Psoas muscle (tissue), 7 donors: ENCODE measurements at regions not wholly inside any gene's neighbourhood (a gene's known extent, or its start where the extent isn't known, plus 50 kb on each side); places are given as distances from the start of the nearest gene placed in this dataset.

Experiments used
- ATAC-seq, 4 donors: fragments of 200-7000 bp; cut with Tn5 transposase; one replicate each; pipeline ENCODE4 v1.9.1; 2020; ENCODE audit warnings: moderate library complexity in 3 of 4, mild to moderate bottlenecking in 2 of 4
- DNase-seq, 2 donors: peaks; one replicate each; pipeline ENCODE4 v3.0.0-alpha.2; 2020
- H3K27ac ChIP-seq: fragments of 200-600 bp; one replicate; pipeline ENCODE4 v1.8.0; 2022
- H3K27me3 ChIP-seq, 3 donors: fragments of 200-600 bp in 1 of 3; one replicate each; pipeline versions ENCODE4 v1.6.1 to v1.8.0; 2013 to 2022; ENCODE audit warnings: low read length in 2 of 3, mild to moderate bottlenecking in 2 of 3, moderate library complexity in 1 of 3; ENCODE audit not compliant: insufficient read depth in 3 of 3
- H3K36me3 ChIP-seq, 2 donors: fragments of 200-600 bp in 1 of 2; one replicate each; pipeline versions ENCODE4 v1.6.1 to v1.8.0; 2013 to 2022; ENCODE audit warnings: low read depth in 1 of 2, mild to moderate bottlenecking in 1 of 2, moderate library complexity in 1 of 2; ENCODE audit not compliant: insufficient read depth in 1 of 2
- H3K4me1 ChIP-seq: fragments of 200-600 bp; one replicate; pipeline ENCODE4 v1.8.0; 2022
- H3K4me3 ChIP-seq: fragments of 200-600 bp; one replicate; pipeline ENCODE4 v1.8.0; 2022; ENCODE audit warnings: mild to moderate bottlenecking
- H3K9me3 ChIP-seq: fragments of 200-600 bp; one replicate; pipeline ENCODE4 v1.8.0; 2022
- CTCF ChIP-seq: fragments of 200-600 bp; IDR thresholded peaks from one replicate; pipeline ENCODE4 v1.8.0; 2022; ENCODE audit warnings: antibody characterized with exemption
- WGBS, 3 donors: extraction: QIAGEN DNeasy Blood & Tissue Kit; methylation state at CpG; one replicate each; pipeline versions ENCODE4 v1.1.6 to v1.1.7; 2013; 5-methylcytosine and 5-hydroxymethylcytosine counted together
- intact Hi-C, 2 donors: fragments of 100-400 bp; cut with DNase I; formaldehyde crosslinking; loops; one replicate each; pipeline versions ENCODE4 v1.11.0 to v1.14.2; 2022
- donor health status: healthy with polysubstance abuse.
- donor health status: DM: no; HTN: no; CAD: no; lungs with moderate emphysema.
- donor health status: Bipolar disorder and iron deficiency.
- donor health status: healthy.
- donor health status: DM: yes; HTN: yes; CAD: no.
- donor health status: DM: no; HTN: no; CAD: no.
- donor health status: DM: yes; HTN: yes; CAD: no.

- ATAC-seq (no peak), DNase-seq (no peak)
- H3K27ac ChIP-seq, result no peak overlapping the region
- H3K27me3 ChIP-seq, result no peaks in the 10 kb centered on the region
- no peak for TF ChIP-seq CTCF
- H3K9me3 ChIP-seq, result peaks cover 2% of the 10 kb centered on the region
- H3K36me3 ChIP-seq, result no peaks in the 10 kb centered on the region
- 64 to 66% (median 66%) methylated on average over 23 of the region's 23 CpGs for WGBS, 3 donors
- H3K4me3 ChIP-seq, result no peak overlapping the region
- H3K4me1 ChIP-seq, result no peaks in the 10 kb centered on the region
- intact Hi-C loops, result no loop called here
Measured at GRCh38 chr4:4641661-4642495, 100.0 kb upstream of the STX18 start.

- H3K4me1 ChIP-seq, result no peaks in the 10 kb centered on the region
- 83 to 86% (median 84%) methylated on average over 8 of the region's 8 CpGs for whole genome bisulfite sequencing, 3 donors
- H3K4me3 ChIP-seq, result no peak overlapping the region
- no peaks in the 10 kb centered on the region for H3K27me3 ChIP-seq
- TF ChIP-seq CTCF, result no peak
- no peak for DNase-seq
- ATAC-seq, result no peak
- no peaks in the 10 kb centered on the region for H3K36me3 ChIP-seq
- no peak overlapping the region for H3K27ac ChIP-seq
- intact Hi-C loops, result no loop called here
- no peaks in the 10 kb centered on the region for H3K9me3 ChIP-seq
Measured at GRCh38 chr4:4641254-4641653, 99.4 kb upstream of the STX18 start.

GRCh38 chr4:4640692-4641091, 98.8 kb upstream of the STX18 start:
- TF ChIP-seq CTCF, result no peak
- ATAC-seq (no peak), DNase-seq (no peak)
- Histone ChIP-seq H3K27ac (no peak overlapping the region), H3K4me3 (no peak overlapping the region), H3K36me3 (no peaks in the 10 kb centered on the region), H3K4me1 (no peaks in the 10 kb centered on the region), H3K27me3 (no peaks in the 10 kb centered on the region), H3K9me3 (no peaks in the 10 kb centered on the region)
- intact Hi-C loops, result no loop called here
- WGBS, 3 donors, result 40 to 48% (median 43%) methylated on average over 10 of the region's 10 CpGs

- Histone ChIP-seq H3K27ac (no peak overlapping the region), H3K27me3 (no peaks in the 10 kb centered on the region), H3K36me3 (no peaks in the 10 kb centered on the region), H3K9me3 (no peaks in the 10 kb centered on the region), H3K4me3 (no peak overlapping the region), H3K4me1 (no peaks in the 10 kb centered on the region)
- intact Hi-C loops, result no loop called here
- TF ChIP-seq CTCF, result no peak
- DNase-seq, result no peak
- 67 to 79% (median 73%) methylated on average over 3 of the region's 3 CpGs for WGBS, 3 donors
- no peak for ATAC-seq
Measured at GRCh38 chr4:4639370-4639769, 97.5 kb upstream of the STX18 start.

- no peak for ATAC-seq
- WGBS, 3 donors, result 92 to 97% (median 93%) methylated on average over 5 of the region's 5 CpGs
- Histone ChIP-seq H3K27me3 (peaks cover 0 to 3% (median 0%) of the 10 kb centered on the region in 3 donors), H3K27ac (no peak overlapping the region), H3K36me3 (no peaks in the 10 kb centered on the region), H3K4me3 (no peak overlapping the region), H3K4me1 (no peaks in the 10 kb centered on the region), H3K9me3 (no peaks in the 10 kb centered on the region)
- no peak for DNase-seq
- TF ChIP-seq CTCF, result no peak
- intact Hi-C loops, result no loop called here
Measured at GRCh38 chr4:4637710-4638109, 95.9 kb upstream of the STX18 start.
